ENCODE measurements at regions not wholly inside any gene's neighbourhood (a gene's known extent, or its start where the extent isn't known, plus 50 kb on each side); places are given as distances from the start of the nearest gene placed in this dataset.

DNA sequence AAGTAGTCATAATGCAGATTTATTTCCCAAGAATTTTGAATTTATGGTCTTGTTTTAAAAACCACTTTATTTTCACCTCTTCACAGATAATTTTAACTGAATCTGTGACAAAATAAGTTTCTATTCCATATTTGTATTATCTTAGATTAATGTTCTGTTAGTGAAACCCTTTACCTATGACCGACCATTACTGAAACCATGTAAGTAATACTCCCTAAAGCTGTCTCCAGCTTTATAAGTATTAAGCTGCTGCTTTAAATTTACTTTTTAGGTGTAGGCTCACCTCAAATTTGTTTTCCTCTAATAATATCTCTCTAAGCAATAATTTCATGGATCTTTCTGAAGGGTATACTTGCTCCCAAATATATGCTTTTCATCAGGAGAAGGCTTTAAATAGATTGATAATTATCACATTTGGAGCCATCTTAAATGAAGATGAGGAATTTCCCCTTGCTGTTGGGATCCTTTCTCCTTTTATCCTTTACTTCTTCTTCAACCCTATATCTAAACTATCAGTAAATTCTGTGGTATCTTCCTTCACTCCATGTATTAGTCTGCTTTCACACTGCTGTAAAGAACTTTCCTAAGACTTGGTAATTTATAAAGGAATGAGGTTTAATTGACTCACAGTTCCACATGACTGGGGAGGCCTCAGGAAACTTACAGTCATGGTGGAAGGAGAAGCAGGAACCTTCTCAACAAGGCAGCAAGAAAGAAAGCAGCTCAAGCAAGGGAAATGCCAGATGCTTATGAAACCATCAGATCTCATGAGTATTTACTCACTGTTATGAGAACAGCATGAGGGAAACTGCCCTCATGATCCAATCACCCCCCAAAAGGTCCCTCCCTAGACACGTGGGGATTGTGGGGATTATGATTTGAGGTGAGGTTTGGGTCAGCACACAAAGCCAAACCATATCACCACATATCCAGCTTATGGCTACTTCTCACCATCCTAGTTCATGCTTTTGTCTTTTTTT, 92.3 kb upstream of the P2RY1 start:
- H3K4me3 ChIP-seq (ENCODE audit: insufficient read depth in 1 of 2, low read depth in 1 of 2, low read length in 2 of 2): no peak overlapping the region
- no CpG with 5 or more reads among the region's 2 CpGs for WGBS
- no peak overlapping the region for H3K9ac ChIP-seq (ENCODE audit: low read length)
- H3K27me3 ChIP-seq (ENCODE audit: control insufficient read depth in 1 of 2, insufficient read depth in 1 of 2, low read length in 2 of 2): no peaks in the 10 kb centered on the region
- H3K4me2 ChIP-seq (ENCODE audit: low read length, poor library complexity, severe bottlenecking): no peak overlapping the region
- H2AK5ac ChIP-seq (ENCODE audit: low read length, severe bottlenecking): no peak overlapping the region
- H4K91ac ChIP-seq (ENCODE audit: low read length): no peak overlapping the region
- H3K4ac ChIP-seq (ENCODE audit: low read depth in 1 of 2, low read length in 2 of 2): no peak overlapping the region
- no peak overlapping the region for H3K14ac ChIP-seq (ENCODE audit: low read length in 2 of 2)
- H3K18ac ChIP-seq (ENCODE audit: low read depth in 1 of 2, low read length in 2 of 2): no peak overlapping the region
- H3K36me3 ChIP-seq (ENCODE audit: control insufficient read depth in 1 of 2, insufficient read depth in 2 of 2, low read depth in 1 of 2, low read length in 2 of 2): no peaks in the 10 kb centered on the region
- H3K4me1 ChIP-seq (ENCODE audit: control insufficient read depth, insufficient read depth, low read depth, low read length): no peaks in the 10 kb centered on the region
- H3K79me1 ChIP-seq (replicated peaks; ENCODE audit: low read length, poor library complexity, severe bottlenecking): no peaks in the 10 kb centered on the region
- no peak overlapping the region for H4K8ac ChIP-seq (ENCODE audit: low read length)
- H3K23ac ChIP-seq (ENCODE audit: low read length in 2 of 2): no peak overlapping the region
- no peak overlapping the region for H2BK5ac ChIP-seq (ENCODE audit: low read depth, low read length, poor library complexity, severe bottlenecking)
- DNase-seq: no peak
- no peak overlapping the region for H2BK12ac ChIP-seq (ENCODE audit: low read length in 2 of 2)
- no peak overlapping the region for H2AFZ ChIP-seq (ENCODE audit: low read depth, low read length)
- no peak overlapping the region for H3K27ac ChIP-seq (ENCODE audit: low read length, poor library complexity, severe bottlenecking)
- H2BK120ac ChIP-seq (ENCODE audit: low read depth, low read length): no peak overlapping the region
- no peak overlapping the region for H2BK15ac ChIP-seq (ENCODE audit: low read depth, poor library complexity, severe bottlenecking)
- no peaks in the 10 kb centered on the region for H3K9me3 ChIP-seq (ENCODE audit: control insufficient read depth, low read length)

DNA sequence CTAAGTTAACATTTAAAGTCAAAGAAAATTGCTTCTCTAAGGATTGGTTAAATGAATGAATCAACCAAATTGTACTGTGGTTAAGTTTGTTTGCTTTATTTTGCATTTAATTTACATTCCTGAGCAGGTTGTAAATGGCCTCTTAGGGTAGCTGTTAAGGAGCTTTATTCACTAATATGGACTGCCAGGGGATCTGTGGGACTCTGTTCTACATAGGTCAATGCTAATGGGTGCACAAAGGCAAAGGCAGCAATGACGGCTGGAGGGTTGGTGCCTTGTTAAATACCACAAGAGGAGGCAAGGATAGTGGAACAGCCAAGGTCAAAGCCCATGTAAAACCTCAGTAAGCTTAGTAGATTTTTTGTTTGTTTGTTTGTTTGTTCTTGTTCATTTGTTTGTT, 89.3 kb upstream of the P2RY1 start:
- no peak overlapping the region for H2AK5ac ChIP-seq (ENCODE audit: low read length, severe bottlenecking)
- no peaks in the 10 kb centered on the region for H3K36me3 ChIP-seq (ENCODE audit: control insufficient read depth in 1 of 2, insufficient read depth in 2 of 2, low read depth in 1 of 2, low read length in 2 of 2)
- no peak overlapping the region for H3K14ac ChIP-seq (ENCODE audit: low read length in 2 of 2)
- H2BK12ac ChIP-seq (ENCODE audit: low read length in 2 of 2): no peak overlapping the region
- DNase-seq: no peak
- H2BK120ac ChIP-seq (ENCODE audit: low read depth, low read length): no peak overlapping the region
- H3K9me3 ChIP-seq (ENCODE audit: control insufficient read depth, low read length): peaks cover 14% of the 10 kb centered on the region
- H3K18ac ChIP-seq (ENCODE audit: low read depth in 1 of 2, low read length in 2 of 2): no peak overlapping the region
- H3K79me1 ChIP-seq (replicated peaks; ENCODE audit: low read length, poor library complexity, severe bottlenecking): no peaks in the 10 kb centered on the region
- no peaks in the 10 kb centered on the region for H3K27me3 ChIP-seq (ENCODE audit: control insufficient read depth in 1 of 2, insufficient read depth in 1 of 2, low read length in 2 of 2)
- H3K4me3 ChIP-seq (ENCODE audit: insufficient read depth in 1 of 2, low read depth in 1 of 2, low read length in 2 of 2): no peak overlapping the region
- no peak overlapping the region for H3K4ac ChIP-seq (ENCODE audit: low read depth in 1 of 2, low read length in 2 of 2)
- H4K8ac ChIP-seq (ENCODE audit: low read length): no peak overlapping the region
- no peak overlapping the region for H2AFZ ChIP-seq (ENCODE audit: low read depth, low read length)
- no peak overlapping the region for H2BK15ac ChIP-seq (ENCODE audit: low read depth, poor library complexity, severe bottlenecking)
- H3K9ac ChIP-seq (ENCODE audit: low read length): no peak overlapping the region
- no peak overlapping the region for H3K27ac ChIP-seq (ENCODE audit: low read length, poor library complexity, severe bottlenecking)
- no peak overlapping the region for H3K4me2 ChIP-seq (ENCODE audit: low read length, poor library complexity, severe bottlenecking)
- H4K91ac ChIP-seq (ENCODE audit: low read length): no peak overlapping the region
- no peak overlapping the region for H3K23ac ChIP-seq (ENCODE audit: low read length in 2 of 2)
- H3K4me1 ChIP-seq (ENCODE audit: control insufficient read depth, insufficient read depth, low read depth, low read length): no peaks in the 10 kb centered on the region
- H2BK5ac ChIP-seq (ENCODE audit: low read depth, low read length, poor library complexity, severe bottlenecking): no peak overlapping the region
- WGBS: 83% methylated on average over 1 of the region's 1 CpG

DNA sequence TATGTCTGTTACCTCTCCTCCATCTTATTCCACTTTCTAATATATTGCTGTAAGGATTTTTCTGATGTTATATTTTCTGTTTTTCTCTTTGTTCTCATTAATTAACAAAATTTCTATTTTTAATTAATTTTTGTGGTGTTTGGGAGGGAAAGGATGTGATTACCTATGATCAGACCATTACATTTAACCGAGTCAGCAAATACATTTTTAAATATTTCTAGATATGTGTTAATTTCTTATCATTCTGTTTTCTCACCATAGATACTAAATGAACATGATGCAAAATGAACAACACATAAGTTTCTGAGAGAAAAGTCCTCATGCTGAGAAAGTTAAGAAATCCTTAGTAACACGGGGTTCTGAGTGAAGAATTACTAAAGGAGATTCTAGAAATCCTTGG, 80.6 kb upstream of the P2RY1 start:
- Histone ChIP-seq H3K23ac (ENCODE audit: low read length in 2 of 2) (no peak overlapping the region), H2BK15ac (ENCODE audit: low read depth, poor library complexity, severe bottlenecking) (no peak overlapping the region), H3K18ac (ENCODE audit: low read depth in 1 of 2, low read length in 2 of 2) (no peak overlapping the region), H2AFZ (ENCODE audit: low read depth, low read length) (no peak overlapping the region), H3K9ac (ENCODE audit: low read length) (no peak overlapping the region), H2BK5ac (ENCODE audit: low read depth, low read length, poor library complexity, severe bottlenecking) (no peak overlapping the region), H3K4me2 (ENCODE audit: low read length, poor library complexity, severe bottlenecking) (no peak overlapping the region), H3K27me3 (ENCODE audit: control insufficient read depth in 1 of 2, insufficient read depth in 1 of 2, low read length in 2 of 2) (no peaks in the 10 kb centered on the region), H4K91ac (ENCODE audit: low read length) (no peak overlapping the region), H4K8ac (ENCODE audit: low read length) (no peak overlapping the region), H3K4ac (ENCODE audit: low read depth in 1 of 2, low read length in 2 of 2) (no peak overlapping the region), H2AK5ac (ENCODE audit: low read length, severe bottlenecking) (no peak overlapping the region), H3K79me1 (replicated peaks; ENCODE audit: low read length, poor library complexity, severe bottlenecking) (no peaks in the 10 kb centered on the region), H3K27ac (ENCODE audit: low read length, poor library complexity, severe bottlenecking) (no peak overlapping the region), H3K36me3 (ENCODE audit: control insufficient read depth in 1 of 2, insufficient read depth in 2 of 2, low read depth in 1 of 2, low read length in 2 of 2) (no peaks in the 10 kb centered on the region), H3K14ac (ENCODE audit: low read length in 2 of 2) (no peak overlapping the region), H2BK120ac (ENCODE audit: low read depth, low read length) (no peak overlapping the region), H2BK12ac (ENCODE audit: low read length in 2 of 2) (no peak overlapping the region), H3K4me3 (ENCODE audit: insufficient read depth in 1 of 2, low read depth in 1 of 2, low read length in 2 of 2) (no peak overlapping the region), H3K4me1 (ENCODE audit: control insufficient read depth, insufficient read depth, low read depth, low read length) (no peaks in the 10 kb centered on the region), H3K9me3 (ENCODE audit: control insufficient read depth, low read length) (peaks cover 17% of the 10 kb centered on the region)
- DNase-seq: no peak
- 88% methylated on average over 1 of the region's 2 CpGs for WGBS

DNA sequence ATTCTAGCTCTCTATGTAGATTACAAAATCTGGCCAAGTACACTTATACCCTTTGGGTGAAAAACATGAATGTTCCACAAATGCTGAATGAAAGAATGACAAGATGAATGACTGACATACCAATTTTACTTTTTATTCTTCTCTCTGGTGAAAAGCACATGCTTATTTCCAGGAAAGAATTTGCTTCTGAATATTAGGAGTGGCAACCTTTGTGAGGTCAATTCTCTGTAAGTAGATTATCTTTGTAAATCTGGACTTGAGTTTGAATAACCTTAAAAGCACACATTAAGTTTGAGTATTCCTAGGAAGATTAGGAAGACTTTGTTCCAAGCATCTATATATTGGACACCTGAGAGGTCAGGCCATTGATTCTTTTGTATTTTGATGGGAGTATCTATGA, 78.1 kb upstream of the P2RY1 start:
- no peak for DNase-seq
- no peak overlapping the region for H2BK12ac ChIP-seq (ENCODE audit: low read length in 2 of 2)
- H2BK5ac ChIP-seq (ENCODE audit: low read depth, low read length, poor library complexity, severe bottlenecking): no peak overlapping the region
- no peak overlapping the region for H2AK5ac ChIP-seq (ENCODE audit: low read length, severe bottlenecking)
- H3K14ac ChIP-seq (ENCODE audit: low read length in 2 of 2): no peak overlapping the region
- no peak overlapping the region for H3K9ac ChIP-seq (ENCODE audit: low read length)
- H3K4me3 ChIP-seq (ENCODE audit: insufficient read depth in 1 of 2, low read depth in 1 of 2, low read length in 2 of 2): no peak overlapping the region
- no peaks in the 10 kb centered on the region for H3K36me3 ChIP-seq (ENCODE audit: control insufficient read depth in 1 of 2, insufficient read depth in 2 of 2, low read depth in 1 of 2, low read length in 2 of 2)
- H3K23ac ChIP-seq (ENCODE audit: low read length in 2 of 2): no peak overlapping the region
- H2BK15ac ChIP-seq (ENCODE audit: low read depth, poor library complexity, severe bottlenecking): no peak overlapping the region
- no peak overlapping the region for H2AFZ ChIP-seq (ENCODE audit: low read depth, low read length)
- no peaks in the 10 kb centered on the region for H3K9me3 ChIP-seq (ENCODE audit: control insufficient read depth, low read length)
- no peak overlapping the region for H3K27ac ChIP-seq (ENCODE audit: low read length, poor library complexity, severe bottlenecking)
- no peaks in the 10 kb centered on the region for H3K79me1 ChIP-seq (replicated peaks; ENCODE audit: low read length, poor library complexity, severe bottlenecking)
- H3K4me2 ChIP-seq (ENCODE audit: low read length, poor library complexity, severe bottlenecking): no peak overlapping the region
- H4K91ac ChIP-seq (ENCODE audit: low read length): no peak overlapping the region
- no peak overlapping the region for H3K4ac ChIP-seq (ENCODE audit: low read depth in 1 of 2, low read length in 2 of 2)
- no peak overlapping the region for H2BK120ac ChIP-seq (ENCODE audit: low read depth, low read length)
- H3K18ac ChIP-seq (ENCODE audit: low read depth in 1 of 2, low read length in 2 of 2): no peak overlapping the region
- H3K27me3 ChIP-seq (ENCODE audit: control insufficient read depth in 1 of 2, insufficient read depth in 1 of 2, low read length in 2 of 2): no peaks in the 10 kb centered on the region
- no peaks in the 10 kb centered on the region for H3K4me1 ChIP-seq (ENCODE audit: control insufficient read depth, insufficient read depth, low read depth, low read length)
- H4K8ac ChIP-seq (ENCODE audit: low read length): no peak overlapping the region
